GM21619 (cell line): ENCODE measurements at regions not wholly inside any gene's neighbourhood (a gene's known extent, or its start where the extent isn't known, plus 50 kb on each side); places are given as distances from the start of the nearest gene placed in this dataset.

Experiments
- ATAC-seq: cut with Tn5 transposase; IDR thresholded peaks from one replicate; pipeline ENCODE4 v1.9.1; 2021; ENCODE audit not compliant: unreplicated experiment

GRCh38 chr7:153380636-153381035 lies 621.1 kb downstream of the ACTR3B start:
- ATAC-seq, result no peak

GRCh38 chr7:153381275-153382040 lies 621.9 kb downstream of the ACTR3B start:
- ATAC-seq, result no peak

- no peak for ATAC-seq
These were observed 623.1 kb downstream of the ACTR3B start for GRCh38 chr7:153382641-153383101.

GRCh38 chr7:153383781-153384180 lies 624.2 kb downstream of the ACTR3B start:
- no peak for ATAC-seq

GRCh38 chr7:153385502-153385901 lies 626.0 kb downstream of the ACTR3B start:
- ATAC-seq, result no peak

- ATAC-seq, result no peak
These were observed 627.0 kb downstream of the ACTR3B start for GRCh38 chr7:153386556-153386955.

GRCh38 chr7:153388611-153389010 lies 629.1 kb downstream of the ACTR3B start:
- ATAC-seq, result no peak

- no peak for ATAC-seq
These were observed 629.7 kb downstream of the ACTR3B start for GRCh38 chr7:153389261-153389660.

GRCh38 chr7:153390955-153391354 lies 631.4 kb downstream of the ACTR3B start:
- no peak for ATAC-seq

GRCh38 chr7:153392726-153393125 lies 633.2 kb downstream of the ACTR3B start:
- ATAC-seq, result no peak

GRCh38 chr7:153393666-153394065 lies 634.1 kb downstream of the ACTR3B start:
- ATAC-seq, result no peak

GRCh38 chr7:153396475-153396874 lies 636.9 kb downstream of the ACTR3B start:
- no peak for ATAC-seq

- ATAC-seq, result no peak
These were observed 637.9 kb downstream of the ACTR3B start for GRCh38 chr7:153397459-153397858.

- ATAC-seq, result no peak
These were observed 638.4 kb downstream of the ACTR3B start for GRCh38 chr7:153397906-153398305.

- no peak for ATAC-seq
These were observed 638.8 kb downstream of the ACTR3B start for GRCh38 chr7:153398370-153398769.

GRCh38 chr7:153398789-153399553 lies 639.4 kb downstream of the ACTR3B start:
- no peak for ATAC-seq

GRCh38 chr7:153399554-153399940 lies 640.0 kb downstream of the ACTR3B start:
- ATAC-seq, result no peak

GRCh38 chr7:153400735-153401593 lies 641.4 kb downstream of the ACTR3B start:
- ATAC-seq, result no peak

- no peak for ATAC-seq
These were observed 642.5 kb downstream of the ACTR3B start for GRCh38 chr7:153401795-153402720.
